DMS 273 (cell line): ENCODE measurements at regions not wholly inside any gene's neighbourhood (a gene's known extent, or its start where the extent isn't known, plus 50 kb on each side); places are given as distances from the start of the nearest gene placed in this dataset.

Experiments used
- DNase-seq: peaks from one replicate; lab custom pipeline; 2025; ENCODE audit not compliant: unreplicated experiment; lab: John Stamatoyannopoulos, UW

DNA sequence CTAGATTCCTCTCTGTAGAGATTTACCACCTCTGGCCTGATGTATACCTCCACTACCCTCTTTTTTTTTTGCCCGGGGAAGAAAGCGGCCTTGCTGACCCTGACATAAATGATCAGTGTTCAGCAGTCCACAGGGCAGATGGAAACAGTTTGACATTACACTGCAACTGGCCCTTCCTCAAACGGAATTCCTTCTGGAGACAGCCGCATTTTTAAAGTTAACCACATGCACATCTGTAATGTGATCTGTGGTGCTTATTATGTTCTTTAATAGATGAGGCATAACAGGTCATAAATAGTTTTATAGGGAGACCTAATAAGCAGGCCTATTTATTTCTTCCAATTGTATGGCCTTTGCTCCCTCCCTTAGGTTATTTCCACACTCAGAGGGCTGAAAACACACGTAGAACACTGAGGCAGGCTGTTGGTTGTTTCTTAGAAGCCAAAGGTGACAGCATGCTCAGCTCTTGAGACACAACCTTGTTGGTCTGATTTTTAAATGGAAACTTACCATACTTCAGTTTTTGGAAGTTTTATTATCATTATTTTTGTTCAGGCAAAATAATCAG lies 84.0 kb upstream of the APC start:
- no peak for DNase-seq

DNA sequence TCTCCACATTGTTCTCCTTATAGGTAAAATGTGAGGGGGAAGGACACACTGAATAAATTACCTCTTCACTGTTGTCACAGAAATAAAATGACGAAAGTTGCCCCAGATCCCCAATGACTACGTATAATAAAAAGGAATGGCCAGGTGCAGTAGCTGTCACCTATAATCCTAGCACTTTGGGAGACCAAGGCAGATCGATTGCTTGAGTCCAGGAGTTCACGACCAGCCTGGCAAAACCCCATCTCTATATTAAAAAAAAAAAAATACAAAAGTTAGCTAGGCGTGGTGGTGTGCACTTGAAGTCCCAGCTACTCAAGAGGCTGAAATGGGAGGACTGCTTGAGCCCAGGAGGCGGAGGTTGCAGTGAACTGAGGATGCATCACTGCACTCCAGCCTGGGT lies 82.2 kb upstream of the APC start:
- DNase-seq = no peak

DNA sequence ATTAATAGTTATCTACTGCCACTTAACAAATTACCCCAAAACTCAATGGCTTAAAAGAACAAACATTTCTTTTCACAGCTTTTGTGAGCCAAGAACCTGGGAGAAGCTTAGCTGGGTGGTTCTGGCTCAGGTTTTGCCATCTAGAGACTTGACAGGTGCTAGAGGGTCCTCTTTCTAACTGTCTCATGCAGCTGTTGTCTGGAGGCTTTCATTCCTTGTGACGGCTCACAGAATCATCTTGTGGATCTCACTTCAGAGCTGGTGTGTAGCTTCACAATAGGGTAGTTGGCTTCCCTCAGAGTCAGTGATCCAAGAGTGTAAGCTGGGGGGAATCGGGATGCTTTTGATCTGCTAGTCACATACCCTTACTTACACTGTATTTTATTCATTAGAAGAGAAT lies 81.2 kb upstream of the APC start:
- no peak for DNase-seq

DNA sequence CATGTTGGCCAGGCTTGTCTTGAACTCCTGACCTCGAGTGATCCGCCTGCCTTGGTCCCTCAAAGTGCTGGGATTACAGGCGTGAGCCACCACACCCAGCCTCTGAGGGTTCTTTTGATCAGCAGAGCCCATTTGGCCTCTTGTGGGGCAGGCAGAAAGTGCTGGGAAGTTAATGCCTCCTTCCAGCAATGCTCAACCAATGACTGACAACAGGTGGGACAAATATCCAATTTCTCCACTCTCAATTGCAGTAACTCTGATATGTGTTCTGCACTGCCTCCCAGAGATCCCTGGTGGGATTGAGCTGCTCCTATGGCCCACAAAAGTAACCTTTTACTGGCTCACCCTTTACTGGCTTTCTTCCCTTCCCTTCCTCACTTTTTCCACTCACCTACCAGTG lies 79.9 kb upstream of the APC start:
- peak; percentile 7 for DNase-seq

DNA sequence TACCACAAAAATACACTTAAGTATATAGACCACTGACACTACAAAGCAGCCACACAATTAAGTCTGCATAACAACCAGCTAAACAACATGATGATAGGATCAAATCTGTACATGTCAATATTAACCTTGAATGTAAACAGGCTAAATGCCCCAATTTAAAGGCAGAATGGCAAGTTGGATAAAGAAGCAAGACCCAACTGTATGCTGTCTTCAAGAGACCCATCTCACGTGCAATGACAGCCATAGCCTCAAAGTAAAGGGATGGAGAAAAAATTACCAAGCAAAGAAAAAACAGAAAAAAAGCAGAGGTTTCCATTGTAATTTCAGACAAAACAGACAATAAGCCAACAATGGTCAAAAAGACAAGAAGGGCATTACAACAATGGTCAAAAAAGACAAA lies 77.3 kb upstream of the APC start:
- DNase-seq = no peak

DNA sequence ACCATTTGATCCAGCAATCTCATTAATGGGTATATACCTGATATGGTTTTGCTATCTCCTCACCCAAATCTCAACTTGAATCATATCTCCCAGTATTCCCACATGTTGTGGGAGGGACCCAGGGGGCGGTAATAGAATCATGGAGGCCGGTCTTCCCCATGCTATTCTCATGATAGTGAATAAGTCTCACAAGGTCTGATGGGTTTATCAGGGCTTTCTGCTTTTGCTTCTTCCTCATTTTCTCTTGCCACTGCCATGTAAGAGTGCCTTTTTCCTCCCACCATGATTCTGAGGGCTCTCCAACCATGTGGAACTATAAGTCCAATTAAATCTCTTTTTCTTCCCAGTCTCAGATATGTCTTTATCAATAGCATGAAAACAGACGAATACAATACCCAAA lies 74.5 kb upstream of the APC start:
- no peak for DNase-seq

DNA sequence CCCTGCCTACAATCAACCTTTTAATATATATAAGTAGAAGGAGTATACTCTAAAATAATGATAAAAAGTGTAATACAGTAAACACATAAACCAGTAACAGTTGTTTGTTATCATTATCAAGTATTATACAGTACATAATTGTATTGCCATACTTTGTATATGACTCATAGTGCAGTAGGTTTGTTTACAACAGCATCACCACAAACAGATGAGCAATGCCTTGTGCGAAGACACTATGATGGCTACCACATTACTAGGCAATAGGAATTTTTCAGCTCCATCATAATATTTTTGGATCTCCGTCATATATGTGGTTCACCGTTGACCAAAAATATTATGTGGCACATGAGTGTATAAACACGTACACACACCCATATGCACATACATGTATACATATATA lies 69.7 kb upstream of the APC start:
- DNase-seq = no peak

DNA sequence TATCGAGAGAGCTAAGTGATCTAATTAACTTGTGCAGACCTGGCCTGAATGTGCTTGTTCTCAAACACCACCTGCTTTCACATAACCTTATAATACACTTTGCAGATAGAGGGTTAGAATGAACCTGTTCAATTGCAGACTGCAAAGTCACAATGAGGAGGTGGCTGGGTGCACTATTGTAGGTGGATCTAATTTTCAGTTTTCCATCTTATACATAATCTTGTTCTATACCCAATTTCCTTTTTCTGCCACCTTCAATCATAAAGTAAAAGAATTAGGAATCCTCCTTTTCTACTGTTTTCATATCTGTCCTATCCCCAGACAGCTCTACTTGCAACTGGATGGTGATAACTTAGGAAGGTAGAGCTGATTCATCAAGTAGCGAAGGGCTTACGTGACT lies 68.8 kb upstream of the APC start:
- DNase-seq = no peak

DNA sequence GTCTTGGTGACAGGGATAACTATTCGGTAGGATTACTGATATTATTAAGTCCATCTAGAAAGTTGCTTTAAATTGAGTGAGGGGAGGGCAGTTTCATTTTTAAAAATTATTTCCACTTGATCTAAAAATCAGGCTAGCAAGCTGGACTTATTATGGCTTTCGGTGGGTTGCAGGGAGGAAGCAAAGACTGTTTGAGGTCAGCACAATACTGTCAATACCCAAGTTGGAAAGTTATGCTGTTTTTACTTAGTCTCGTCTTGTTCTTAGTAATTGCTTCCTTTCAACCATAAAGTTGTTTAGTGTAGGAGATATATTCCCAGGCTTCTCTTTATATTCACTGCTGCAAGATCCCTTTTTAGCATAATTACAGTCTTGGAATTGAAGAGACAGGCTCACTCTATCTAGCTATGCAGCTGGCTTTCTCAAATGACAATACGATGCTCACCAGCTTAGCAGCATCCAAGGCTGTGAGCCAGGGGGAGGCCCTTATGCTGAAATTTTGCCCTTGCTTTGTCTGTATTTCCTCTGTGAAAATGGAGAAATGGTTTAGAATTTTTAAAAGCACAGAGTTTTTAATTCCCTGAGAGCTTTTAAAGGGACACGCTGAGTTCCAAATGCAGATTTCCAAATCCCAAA lies 68.2 kb upstream of the APC start:
- DNase-seq = no peak

DNA sequence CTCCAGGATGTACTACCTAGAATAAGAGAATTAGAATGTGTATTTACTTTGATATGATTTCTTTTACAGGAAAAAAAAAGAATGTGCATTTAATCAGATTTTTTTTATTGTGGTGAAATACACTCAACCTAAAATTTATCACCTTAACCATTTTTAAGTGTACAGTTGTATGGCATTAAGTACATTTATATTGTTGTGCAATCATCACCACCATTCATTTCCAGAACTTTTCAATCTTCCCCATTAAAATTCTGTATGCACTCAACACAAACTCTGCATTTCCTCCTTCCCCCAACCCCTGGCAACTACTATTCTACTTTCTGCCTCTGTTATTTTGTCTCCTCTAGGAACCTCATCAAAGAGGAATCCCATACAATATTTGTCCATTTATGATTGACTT lies 66.0 kb upstream of the APC start:
- no peak for DNase-seq

DNA sequence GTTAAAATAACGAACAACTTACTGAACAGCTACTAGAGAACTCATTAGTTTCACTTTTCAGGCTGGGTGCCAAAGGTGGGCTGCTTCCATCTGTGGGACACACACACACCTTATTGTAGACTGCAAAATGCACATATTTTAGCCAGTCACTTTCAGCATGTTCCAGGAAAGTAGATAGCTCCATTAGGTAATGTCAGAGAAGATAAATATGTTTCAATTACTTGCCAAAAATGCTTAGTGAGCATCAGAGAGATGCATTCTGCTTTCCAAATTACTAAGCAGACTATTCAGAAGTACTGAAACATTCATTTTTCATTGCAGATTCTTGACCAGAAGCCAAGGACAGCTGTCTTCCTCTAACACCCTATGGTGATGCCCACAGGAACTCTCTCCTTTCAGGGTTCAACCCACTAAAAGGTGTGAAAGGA lies 56.2 kb upstream of the APC start:
- peak; percentile 60 for DNase-seq

DNA sequence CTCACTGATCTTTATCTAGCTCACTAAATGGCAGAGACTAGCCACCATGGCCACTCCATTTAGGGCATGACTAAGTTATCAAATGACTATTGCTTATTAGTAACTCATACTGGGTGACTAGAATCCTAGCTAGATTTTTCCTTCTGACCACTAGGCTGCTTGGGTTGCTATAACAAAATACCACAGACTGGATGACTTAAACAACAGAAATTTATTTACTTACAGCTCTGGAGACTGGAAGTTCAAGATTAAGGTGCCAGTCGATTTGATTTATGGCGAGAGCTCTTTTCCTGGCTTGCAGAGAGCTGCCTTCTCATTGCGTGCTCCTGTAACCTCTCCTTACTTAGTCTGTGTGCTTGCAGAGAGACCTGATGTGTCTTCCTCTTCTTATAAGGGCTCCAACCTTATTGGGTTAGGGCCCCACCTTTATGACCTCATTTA lies 55.0 kb upstream of the APC start:
- DNase-seq = no peak

DNA sequence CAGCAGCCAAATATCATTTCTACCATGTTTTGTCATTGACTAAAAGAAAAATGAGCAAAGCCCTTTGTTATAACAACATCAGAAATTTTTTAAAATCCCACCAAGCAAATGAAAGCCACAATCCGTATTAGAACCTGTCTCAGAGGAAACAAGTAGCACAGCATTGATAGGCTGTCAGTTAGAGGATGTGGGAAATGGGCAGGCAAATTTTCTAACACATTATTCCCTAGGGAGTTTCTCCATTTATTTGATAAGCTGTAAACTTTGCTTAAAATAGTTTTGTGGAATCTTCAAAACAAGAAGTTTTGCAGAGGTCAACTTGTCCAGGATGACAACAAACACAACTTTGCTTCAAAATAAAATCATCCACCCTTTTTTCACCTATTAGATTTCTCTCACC lies 53.6 kb upstream of the APC start:
- DNase-seq = no peak

DNA sequence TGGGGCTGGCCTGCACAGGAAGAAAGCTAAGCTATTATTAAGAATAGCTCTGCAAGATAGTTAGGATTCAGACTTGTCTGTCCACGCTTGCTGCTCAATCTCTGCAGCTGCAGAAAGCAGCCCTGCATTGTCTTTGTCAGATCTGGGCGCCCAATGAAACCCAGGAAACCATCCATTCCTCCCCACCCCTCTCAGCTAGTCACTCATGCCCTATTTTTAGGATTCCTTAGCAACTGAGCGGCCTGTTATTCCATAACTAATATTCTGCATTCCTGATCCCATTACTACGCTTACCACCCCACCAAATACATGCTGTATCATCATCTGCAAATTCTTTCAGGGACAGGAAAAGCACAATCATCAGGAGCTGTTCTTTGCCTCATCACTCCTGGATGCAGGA lies 52.9 kb upstream of the APC start:
- DNase-seq = no peak

DNA sequence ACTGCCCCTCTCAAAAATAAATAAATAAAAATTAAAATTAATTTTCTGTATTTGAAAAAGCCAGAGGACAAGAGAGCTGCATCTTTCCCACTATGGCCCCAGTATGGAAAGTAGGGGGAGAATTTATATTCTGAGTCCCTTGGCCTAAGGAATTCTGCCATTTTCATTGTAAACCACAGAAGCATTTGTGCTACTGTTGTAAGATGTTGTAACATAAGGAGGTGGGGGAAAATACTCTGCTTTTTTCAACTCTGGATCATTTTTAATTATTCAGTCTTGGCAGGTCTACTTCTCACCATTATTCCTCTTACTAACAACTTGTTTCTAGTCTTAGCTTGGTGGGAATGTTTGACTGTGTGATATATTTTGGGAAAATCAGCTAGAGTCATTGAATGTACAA lies 52.3 kb upstream of the APC start:
- DNase-seq = no peak

DNA sequence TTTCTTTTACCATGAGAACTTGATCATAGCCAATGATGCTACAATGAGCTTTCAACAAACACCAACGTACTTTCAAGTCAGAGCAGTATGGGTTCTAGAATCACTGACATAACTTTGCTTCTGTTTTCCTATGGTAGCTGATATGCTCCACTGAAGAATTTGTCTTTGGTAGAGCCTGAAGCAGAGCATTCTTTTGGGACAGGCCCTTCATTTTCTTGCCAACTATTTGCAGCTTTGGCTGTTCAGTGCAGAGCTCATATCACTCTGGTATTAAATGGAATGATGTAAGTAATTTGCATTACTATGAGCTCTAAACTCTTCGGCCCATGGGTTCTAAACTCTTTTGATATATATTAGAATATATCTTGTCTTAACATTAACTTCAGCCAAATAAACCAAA lies 51.8 kb upstream of the APC start:
- DNase-seq = no peak

DNA sequence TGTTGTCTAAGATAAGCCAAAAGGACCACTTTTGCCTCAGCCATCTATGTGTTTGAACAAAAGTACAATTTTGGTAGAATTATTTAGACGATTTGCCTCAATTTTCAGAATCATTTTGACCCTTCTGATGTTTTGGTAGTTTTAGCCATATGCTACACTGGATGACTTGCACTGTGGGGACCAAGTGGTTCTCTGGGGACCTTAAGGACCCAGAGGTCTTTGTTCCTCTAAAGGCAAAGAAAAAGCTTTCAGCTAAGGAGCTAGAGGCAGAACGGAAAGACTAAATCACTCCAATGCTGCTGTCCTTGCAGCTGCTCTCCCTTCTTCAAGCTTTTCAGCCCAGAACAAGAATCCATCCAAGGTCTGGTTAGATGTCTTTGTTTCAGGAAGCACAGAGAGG lies 51.0 kb upstream of the APC start:
- DNase-seq = no peak

DNA sequence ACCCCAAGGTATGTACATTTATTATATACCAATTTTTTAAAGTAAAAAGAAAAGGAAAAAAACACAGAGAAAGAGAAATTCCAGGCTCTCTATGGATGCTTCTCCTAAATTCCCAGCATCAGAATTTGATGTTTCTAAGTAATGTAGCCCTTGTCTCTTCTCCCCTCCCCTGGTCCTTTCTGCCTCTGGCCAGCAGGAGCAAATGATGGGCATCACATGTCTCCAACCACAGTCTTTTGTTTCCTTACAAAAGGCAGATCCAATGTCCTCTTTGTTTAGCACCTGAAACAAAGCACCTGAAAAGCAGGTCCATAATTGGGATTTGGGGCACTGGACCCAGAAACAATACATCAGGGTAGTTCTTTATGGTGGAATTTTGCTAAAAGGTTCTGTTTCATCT lies 50.4 kb upstream of the APC start:
- no peak for DNase-seq
